ENCODE measurements at regions not wholly inside any gene's neighbourhood (a gene's known extent, or its start where the extent isn't known, plus 50 kb on each side); places are given as distances from the start of the nearest gene placed in this dataset.
"Not testable (repeated sequence)": the region's sequence is repeated elsewhere in the genome, so short reads cannot be mapped to it uniquely, and the experiment has no call there.

- DNase-seq, result no peak
- Mint-ChIP-seq H3K27ac (ENCODE audit: unreplicated experiment) (no peak overlapping the region), H3K27me3 (ENCODE audit: unreplicated experiment) (no peaks in the 10 kb centered on the region), H3K4me1 (ENCODE audit: low read depth, unreplicated experiment) (no peaks in the 10 kb centered on the region), H3K36me3 (ENCODE audit: unreplicated experiment) (no peaks in the 10 kb centered on the region), H3K9me3 (ENCODE audit: unreplicated experiment) (no peaks in the 10 kb centered on the region), H3K4me3 (ENCODE audit: unreplicated experiment) (no peak overlapping the region)
- TF ChIP-seq CTCF (IDR thresholded peaks at IDR 0.05; ENCODE audit: partially characterized antibody, unreplicated experiment), result no peak
Measured at GRCh38 chr5:17854901-17855300, 220.6 kb downstream of the TAF11L14 start.

DNA sequence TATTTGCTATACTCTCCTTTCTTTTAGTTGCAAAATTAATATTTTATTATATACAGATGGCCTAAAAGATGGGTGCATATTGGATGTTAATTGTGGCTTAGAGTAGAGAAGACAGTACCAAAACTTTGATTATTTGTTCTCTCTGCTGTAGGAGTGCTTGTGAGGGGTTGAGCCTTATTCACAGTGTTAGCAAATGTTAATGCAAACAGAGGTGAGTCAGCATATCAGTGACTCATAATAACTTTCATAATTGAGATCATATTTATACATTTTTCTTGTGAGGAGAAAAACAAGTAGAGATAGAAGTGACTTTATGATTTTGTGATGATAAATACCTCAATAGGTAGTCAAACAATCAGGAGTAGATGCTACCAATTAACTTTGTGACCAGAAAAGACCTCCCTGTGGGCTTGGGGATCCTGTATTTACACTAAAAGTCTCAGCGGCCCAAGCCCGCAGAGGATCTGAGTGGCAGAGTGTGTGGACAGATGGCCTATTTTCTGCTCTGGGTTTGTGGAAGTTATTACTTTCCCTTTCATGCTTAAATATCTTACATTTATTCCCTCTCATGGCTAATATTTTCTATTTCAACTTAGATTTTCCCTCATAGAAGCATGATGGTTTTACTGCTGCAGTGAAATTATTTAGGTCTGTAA is 226.5 kb downstream of the TAF11L14 start:
- no peaks in the 10 kb centered on the region for H3K27me3 Mint-ChIP-seq (ENCODE audit: unreplicated experiment)
- H3K4me1 Mint-ChIP-seq (ENCODE audit: low read depth, unreplicated experiment), result no peaks in the 10 kb centered on the region
- DNase-seq, result no peak
- H3K9me3 Mint-ChIP-seq (ENCODE audit: unreplicated experiment), result peaks cover 8% of the 10 kb centered on the region
- no peak overlapping the region for H3K4me3 Mint-ChIP-seq (ENCODE audit: unreplicated experiment)
- no peak overlapping the region for H3K27ac Mint-ChIP-seq (ENCODE audit: unreplicated experiment)
- TF ChIP-seq CTCF (IDR thresholded peaks at IDR 0.05; ENCODE audit: partially characterized antibody, unreplicated experiment), result no peak
- H3K36me3 Mint-ChIP-seq (ENCODE audit: unreplicated experiment), result peaks cover 18% of the 10 kb centered on the region

DNA sequence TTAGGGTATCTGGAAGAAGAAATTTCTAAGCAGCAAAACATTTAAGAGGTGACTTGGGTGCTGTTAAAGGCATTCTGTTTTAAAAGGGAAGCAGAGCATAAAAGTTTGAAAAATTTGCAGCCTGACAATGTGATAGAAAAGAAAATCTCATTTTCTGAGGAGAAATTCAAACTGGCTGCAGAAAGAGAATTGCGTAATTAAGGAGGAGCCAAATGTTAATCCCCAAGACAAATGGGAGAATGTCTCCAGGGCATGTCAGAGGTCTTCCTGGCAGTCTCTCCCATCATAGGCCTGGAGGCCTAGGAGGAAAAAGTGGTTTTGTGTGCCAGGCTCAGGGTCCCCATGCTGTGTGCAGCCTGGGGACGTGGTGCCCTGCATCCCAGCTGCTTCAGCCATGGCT is 230.6 kb downstream of the TAF11L14 start:
- Mint-ChIP-seq H3K36me3 (ENCODE audit: unreplicated experiment) (peaks cover 28% of the 10 kb centered on the region), H3K9me3 (ENCODE audit: unreplicated experiment) (peaks cover 11% of the 10 kb centered on the region)
- not testable (repeated sequence) for H3K4me3 Mint-ChIP-seq (ENCODE audit: unreplicated experiment); H3K4me1 Mint-ChIP-seq (ENCODE audit: low read depth, unreplicated experiment); H3K27me3 Mint-ChIP-seq (ENCODE audit: unreplicated experiment); H3K27ac Mint-ChIP-seq (ENCODE audit: unreplicated experiment); DNase-seq

DNA sequence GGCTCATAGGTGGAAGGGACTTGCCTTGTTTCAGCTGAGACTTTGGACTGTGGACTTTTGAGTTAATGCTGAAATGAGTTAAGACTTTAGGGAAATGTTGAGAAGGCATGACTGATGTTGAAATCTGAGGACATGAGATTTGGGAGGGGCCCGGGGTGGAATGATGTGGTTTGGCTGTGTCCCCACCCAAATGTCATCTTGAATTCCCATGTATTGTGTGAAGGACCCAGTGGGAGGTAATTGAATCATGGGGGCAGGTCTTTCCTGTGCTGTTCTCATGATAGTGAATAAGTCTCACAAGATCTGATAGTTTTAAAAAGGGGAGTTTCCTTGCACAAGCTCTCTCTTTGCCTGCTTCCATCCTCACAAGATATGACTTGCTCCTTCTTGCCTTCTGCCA is 231.7 kb downstream of the TAF11L14 start:
- H3K27ac Mint-ChIP-seq (ENCODE audit: unreplicated experiment); H3K27me3 Mint-ChIP-seq (ENCODE audit: unreplicated experiment); H3K4me1 Mint-ChIP-seq (ENCODE audit: low read depth, unreplicated experiment); H3K4me3 Mint-ChIP-seq (ENCODE audit: unreplicated experiment); H3K9me3 Mint-ChIP-seq (ENCODE audit: unreplicated experiment); DNase-seq: not testable (repeated sequence)
- peaks cover 28% of the 10 kb centered on the region for H3K36me3 Mint-ChIP-seq (ENCODE audit: unreplicated experiment)

DNA sequence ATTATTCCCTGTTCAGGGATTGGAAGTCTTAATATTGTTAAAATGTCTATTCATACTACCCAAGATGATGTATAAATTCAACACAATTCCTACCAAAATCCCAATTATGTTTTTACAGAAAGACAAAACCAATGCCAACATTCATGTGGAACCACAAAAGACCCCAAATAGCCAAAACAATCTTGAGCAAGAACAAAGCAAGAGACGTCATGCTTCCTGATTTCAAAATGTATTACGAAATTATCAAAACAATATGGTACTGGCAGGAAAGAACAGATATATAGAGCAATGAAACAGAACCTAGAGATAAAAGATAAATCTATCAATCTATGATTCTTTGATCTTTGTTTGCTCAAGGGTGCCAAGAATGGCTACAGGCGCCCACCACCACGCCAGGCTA is 237.9 kb downstream of the TAF11L14 start:
- Mint-ChIP-seq H3K4me3 (ENCODE audit: unreplicated experiment) (no peak overlapping the region), H3K36me3 (ENCODE audit: unreplicated experiment) (peaks cover 5% of the 10 kb centered on the region), H3K4me1 (ENCODE audit: low read depth, unreplicated experiment) (no peaks in the 10 kb centered on the region), H3K27ac (ENCODE audit: unreplicated experiment) (no peak overlapping the region), H3K9me3 (ENCODE audit: unreplicated experiment) (peaks cover 3% of the 10 kb centered on the region), H3K27me3 (ENCODE audit: unreplicated experiment) (no peaks in the 10 kb centered on the region)
- TF ChIP-seq CTCF (IDR thresholded peaks at IDR 0.05; ENCODE audit: partially characterized antibody, unreplicated experiment), result no peak
- DNase-seq, result no peak

- DNase-seq, result no peak
- no peaks in the 10 kb centered on the region for H3K4me1 Mint-ChIP-seq (ENCODE audit: low read depth, unreplicated experiment)
- H3K4me3 Mint-ChIP-seq (ENCODE audit: unreplicated experiment), result no peak overlapping the region
- TF ChIP-seq CTCF (IDR thresholded peaks at IDR 0.05; ENCODE audit: partially characterized antibody, unreplicated experiment), result no peak
- no peaks in the 10 kb centered on the region for H3K9me3 Mint-ChIP-seq (ENCODE audit: unreplicated experiment)
- H3K27ac Mint-ChIP-seq (ENCODE audit: unreplicated experiment), result no peak overlapping the region
- no peaks in the 10 kb centered on the region for H3K27me3 Mint-ChIP-seq (ENCODE audit: unreplicated experiment)
- no peaks in the 10 kb centered on the region for H3K36me3 Mint-ChIP-seq (ENCODE audit: unreplicated experiment)
Measured at GRCh38 chr5:17878541-17878940, 244.3 kb downstream of the TAF11L14 start.

All from glutamatergic neuron (in vitro differentiated cells).